Ovary (tissue), 7 donors: ENCODE measurements at regions not wholly inside any gene's neighbourhood (a gene's known extent, or its start where the extent isn't known, plus 50 kb on each side); places are given as distances from the start of the nearest gene placed in this dataset.

Experiments
- DNase-seq, 5 donors: peaks; one replicate each; pipeline ENCODE4 v3.0.0-alpha.2; 2019 to 2020
- H3K27ac ChIP-seq, 2 donors: fragments of 200-600 bp; one replicate each; pipeline versions ENCODE4 v1.5.1 to v1.8.0; 2019 to 2022
- H3K27me3 ChIP-seq: fragments of 200-600 bp; one replicate; pipeline ENCODE4 v1.8.0; 2022
- H3K36me3 ChIP-seq: fragments of 200-600 bp; sonication (generic); one replicate; pipeline ENCODE4 v1.5.1; 2019
- H3K4me1 ChIP-seq: one replicate; pipeline ENCODE4 v1.8.1; 2013; ENCODE audit warnings: mild to moderate bottlenecking, moderate library complexity; ENCODE audit not compliant: insufficient read depth
- H3K4me3 ChIP-seq: fragments of 200-600 bp; sonication (generic); one replicate; pipeline ENCODE4 v1.5.1; 2017
- H3K9me3 ChIP-seq, 2 donors: fragments of 200-600 bp in 1 of 2; sonication (generic) in 1 of 2; one replicate each; pipeline versions ENCODE4 v1.5.1 to v1.8.1; 2013 to 2019; ENCODE audit warnings: mild to moderate bottlenecking in 1 of 2, moderate library complexity in 1 of 2
- EP300 ChIP-seq: sonication (generic); formaldehyde crosslinking; IDR thresholded peaks from one replicate; pipeline ENCODE4 v1.6.1; 2017; ENCODE audit warnings: antibody characterized with exemption
- POLR2A ChIP-seq: fragments of 450-650 bp; IDR thresholded peaks from one replicate; pipeline ENCODE4 v1.6.1; 2017; ENCODE audit warnings: antibody characterized with exemption, mild to moderate bottlenecking, moderate library complexity
- WGBS, 3 donors: extraction: QIAGEN DNeasy Blood & Tissue Kit in 1 of 3; methylation state at CpG; one replicate each; pipeline versions ENCODE4 v1.1.5 to v1.1.7; 2013 to 2017; 5-methylcytosine and 5-hydroxymethylcytosine counted together
- intact Hi-C, 4 donors: fragments of 100-400 bp; cut with DNase I; formaldehyde crosslinking; loops; one replicate each; pipeline versions ENCODE4 v1.11.0 to v1.15.1; 2022 to 2023
- TF ChIP-seq, protein P1 (sequence below), 3 donors: fragments of 450-650 bp in 2 of 3; fragments of 200-600 bp in 1 of 3; IDR thresholded peaks; one replicate each; pipeline versions ENCODE4 v1.5.1 to v1.8.0; 2016 to 2022; ENCODE audit warnings: antibody characterized with exemption in 3 of 3, mild to moderate bottlenecking in 1 of 3
- donor health status: DM: no; HTN: no; CAD: no; lungs with moderate emphysema.
- donor health status: DM: no; HTN: no; CAD: no.
- donor health status: Bipolar disorder and iron deficiency.
- donor health status: DM: no; HTN: no; CAD: no.
- donor health status: DM: yes; HTN: yes; CAD: no.

DNA sequence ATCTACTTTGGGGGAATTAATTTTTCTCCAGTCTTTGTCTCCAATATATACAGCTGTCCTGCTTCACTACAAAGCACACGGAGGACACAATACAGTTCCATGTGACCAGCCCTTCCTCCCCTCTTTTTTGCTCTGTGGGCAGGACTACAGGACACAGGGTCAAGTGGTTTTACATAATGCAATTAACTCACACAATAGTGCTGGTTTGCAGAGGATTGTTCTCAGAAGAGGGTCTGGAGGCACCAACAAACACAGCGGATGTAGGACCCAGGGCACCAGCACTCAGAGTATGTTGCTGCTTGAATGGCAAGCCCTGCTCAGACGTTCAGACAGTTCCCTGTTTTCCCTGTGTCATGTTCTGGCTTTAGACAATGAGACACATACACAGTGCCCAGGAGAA lies 52.0 kb upstream of the NPTX2 start:
- no peak overlapping the region for H3K27ac ChIP-seq
- no peaks in the 10 kb centered on the region for H3K9me3 ChIP-seq
- H3K4me3 ChIP-seq = no peak overlapping the region
- no peaks in the 10 kb centered on the region for H3K4me1 ChIP-seq
- H3K27me3 ChIP-seq = no peaks in the 10 kb centered on the region
- intact Hi-C loops = no loop called here
- TF ChIP-seq POLR2A (no peak), EP300 (no peak)
- TF ChIP-seq, protein P1, sequence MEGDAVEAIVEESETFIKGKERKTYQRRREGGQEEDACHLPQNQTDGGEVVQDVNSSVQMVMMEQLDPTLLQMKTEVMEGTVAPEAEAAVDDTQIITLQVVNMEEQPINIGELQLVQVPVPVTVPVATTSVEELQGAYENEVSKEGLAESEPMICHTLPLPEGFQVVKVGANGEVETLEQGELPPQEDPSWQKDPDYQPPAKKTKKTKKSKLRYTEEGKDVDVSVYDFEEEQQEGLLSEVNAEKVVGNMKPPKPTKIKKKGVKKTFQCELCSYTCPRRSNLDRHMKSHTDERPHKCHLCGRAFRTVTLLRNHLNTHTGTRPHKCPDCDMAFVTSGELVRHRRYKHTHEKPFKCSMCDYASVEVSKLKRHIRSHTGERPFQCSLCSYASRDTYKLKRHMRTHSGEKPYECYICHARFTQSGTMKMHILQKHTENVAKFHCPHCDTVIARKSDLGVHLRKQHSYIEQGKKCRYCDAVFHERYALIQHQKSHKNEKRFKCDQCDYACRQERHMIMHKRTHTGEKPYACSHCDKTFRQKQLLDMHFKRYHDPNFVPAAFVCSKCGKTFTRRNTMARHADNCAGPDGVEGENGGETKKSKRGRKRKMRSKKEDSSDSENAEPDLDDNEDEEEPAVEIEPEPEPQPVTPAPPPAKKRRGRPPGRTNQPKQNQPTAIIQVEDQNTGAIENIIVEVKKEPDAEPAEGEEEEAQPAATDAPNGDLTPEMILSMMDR (IDR thresholded peaks at IDR 0.05) = no peak
- 48 to 59% (median 53%) methylated on average over 3 of the region's 3 CpGs for WGBS, 3 donors
- DNase-seq = no peak
- H3K36me3 ChIP-seq = no peaks in the 10 kb centered on the region

DNA sequence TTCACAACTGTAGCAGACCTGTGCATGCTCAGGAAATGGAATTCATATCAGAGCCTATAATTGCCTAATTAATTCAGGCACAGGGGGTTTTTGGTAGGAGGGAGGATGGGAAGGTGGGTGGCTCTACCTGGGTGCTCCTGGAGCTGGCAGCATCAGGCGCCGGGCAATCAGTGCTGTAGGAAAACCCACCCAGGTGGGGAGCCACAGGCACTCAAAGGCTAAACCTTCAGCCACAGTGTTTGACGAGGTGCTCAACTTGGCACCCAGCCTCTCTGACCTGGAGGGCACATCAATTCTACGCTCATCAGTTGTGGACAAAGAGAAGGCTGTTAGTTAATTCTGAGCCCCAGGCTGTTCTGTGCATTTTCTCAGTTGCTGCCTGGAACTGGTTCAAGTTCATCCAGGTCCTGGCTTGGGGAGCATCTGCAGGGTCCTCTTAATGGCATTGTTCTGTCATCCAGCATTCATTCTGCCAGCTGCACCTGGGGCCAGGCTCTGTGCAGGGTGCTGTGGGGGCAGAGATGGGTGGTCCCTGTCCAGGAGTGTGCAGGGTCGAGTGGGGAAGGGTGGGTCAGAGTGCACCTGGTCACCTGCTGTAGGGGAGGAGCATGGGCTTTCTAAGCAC lies 54.1 kb upstream of the NPTX2 start:
- H3K4me1 ChIP-seq = no peaks in the 10 kb centered on the region
- H3K27ac ChIP-seq = no peak overlapping the region
- no peaks in the 10 kb centered on the region for H3K27me3 ChIP-seq
- no peak for DNase-seq
- TF ChIP-seq, protein P1 (IDR thresholded peaks at IDR 0.05) = no peak
- TF ChIP-seq POLR2A = no peak
- TF ChIP-seq EP300 = no peak
- H3K36me3 ChIP-seq = no peaks in the 10 kb centered on the region
- H3K9me3 ChIP-seq = no peaks in the 10 kb centered on the region
- no peak overlapping the region for H3K4me3 ChIP-seq
- WGBS, 3 donors = 62 to 69% (median 64%) methylated on average over 5 of the region's 5 CpGs
- intact Hi-C loops = loop anchor here in 1 of 4 donors (5.0 kb wide), 1 partner anchor 49 kb away; no protein-coding TSS in a partner anchor

DNA sequence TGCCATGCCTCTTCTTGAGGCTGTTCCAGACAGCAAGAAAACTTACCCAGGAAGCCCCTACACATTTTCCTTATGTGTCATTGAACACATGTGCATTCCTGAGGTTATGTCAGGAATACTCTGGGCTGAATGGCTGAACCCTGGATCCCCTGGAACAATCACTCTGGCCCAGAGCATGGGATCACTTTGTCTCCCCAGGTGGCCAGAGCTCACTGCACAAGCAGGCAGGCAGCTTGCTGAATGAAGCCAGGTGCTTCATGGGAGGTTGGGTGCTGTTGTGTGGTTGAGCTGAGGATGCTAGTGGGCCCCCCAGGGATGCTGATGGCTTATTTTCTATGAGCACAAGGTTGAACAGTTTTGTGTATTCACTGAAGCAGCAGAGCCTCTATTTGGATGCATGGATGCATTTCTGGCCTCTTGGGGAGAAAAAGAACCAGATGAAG lies 54.7 kb upstream of the NPTX2 start:
- no peak for TF ChIP-seq EP300
- TF ChIP-seq POLR2A = no peak
- TF ChIP-seq, protein P1 (IDR thresholded peaks at IDR 0.05) = no peak
- intact Hi-C loops = loop anchor here in 1 of 4 donors (5.0 kb wide), 1 partner anchor 50 kb away; no protein-coding TSS in a partner anchor
- Histone ChIP-seq H3K4me1 (no peaks in the 10 kb centered on the region), H3K27ac (no peak overlapping the region), H3K9me3 (no peaks in the 10 kb centered on the region), H3K27me3 (no peaks in the 10 kb centered on the region), H3K36me3 (no peaks in the 10 kb centered on the region), H3K4me3 (no peak overlapping the region)
- DNase-seq = no peak

DNA sequence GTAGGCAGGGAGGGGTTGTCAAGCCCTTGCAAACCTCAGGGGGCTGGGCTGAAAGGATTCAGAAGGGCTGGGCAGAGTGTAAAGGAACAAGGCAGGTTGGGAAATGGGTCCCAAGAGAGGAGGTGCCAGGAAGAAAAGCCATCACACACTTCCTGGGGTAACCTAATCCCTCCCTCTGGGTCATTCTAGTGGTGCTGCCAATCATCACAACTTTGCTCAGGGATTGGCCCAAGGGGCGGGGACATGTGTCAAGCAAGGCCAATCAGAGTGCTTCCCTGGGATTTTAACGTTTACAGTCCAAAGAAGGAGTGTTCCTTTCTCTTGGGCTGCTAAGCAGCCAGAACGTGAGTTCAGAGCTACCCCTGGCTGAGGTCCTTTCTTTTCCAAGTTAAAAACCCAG lies 57.1 kb upstream of the NPTX2 start:
- intact Hi-C loops = loop anchor here in 1 of 4 donors (5.0 kb wide), 1 partner anchor 52 kb away; no protein-coding TSS in a partner anchor
- Histone ChIP-seq H3K36me3 (no peaks in the 10 kb centered on the region), H3K4me1 (no peaks in the 10 kb centered on the region), H3K9me3 (no peaks in the 10 kb centered on the region), H3K27ac (no peak overlapping the region), H3K4me3 (no peak overlapping the region), H3K27me3 (no peaks in the 10 kb centered on the region)
- no peak for DNase-seq
- TF ChIP-seq EP300 = no peak
- 42 to 44% (median 42%) methylated on average over 3 of the region's 3 CpGs for WGBS, 3 donors

DNA sequence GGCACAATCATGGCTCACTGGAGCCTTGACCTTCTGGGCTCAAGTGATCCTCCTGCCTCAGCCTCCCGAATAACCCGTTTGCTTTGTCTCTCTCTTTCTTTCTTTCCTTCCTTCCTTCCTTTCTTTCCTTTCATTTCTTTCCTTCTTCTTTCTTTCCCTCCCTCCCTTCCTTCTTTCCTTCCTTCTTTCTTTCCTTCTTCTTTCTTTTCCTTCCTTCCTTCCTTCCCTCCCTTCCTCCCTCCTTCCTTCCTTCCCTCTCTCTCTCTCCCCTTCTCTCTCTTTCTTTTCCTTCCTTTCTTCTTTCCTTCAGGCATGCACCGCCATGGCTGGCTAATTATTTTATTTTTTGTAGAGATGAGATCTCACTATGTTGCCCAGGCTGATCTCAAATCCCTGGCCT lies 57.9 kb upstream of the NPTX2 start:
- Histone ChIP-seq H3K4me3 (no peak overlapping the region), H3K9me3 (no peaks in the 10 kb centered on the region), H3K4me1 (no peaks in the 10 kb centered on the region), H3K27me3 (no peaks in the 10 kb centered on the region), H3K36me3 (no peaks in the 10 kb centered on the region), H3K27ac (no peak overlapping the region)
- intact Hi-C loops = no loop called here
- 92 to 97% (median 94%) methylated on average over 3 of the region's 3 CpGs for WGBS, 3 donors
- DNase-seq = no peak
- TF ChIP-seq, protein P1 (IDR thresholded peaks at IDR 0.05) = no peak
- TF ChIP-seq POLR2A = no peak
- TF ChIP-seq EP300 = no peak
